ENCODE measurements at regions not wholly inside any gene's neighbourhood (a gene's known extent, or its start where the extent isn't known, plus 50 kb on each side); places are given as distances from the start of the nearest gene placed in this dataset.

DNA sequence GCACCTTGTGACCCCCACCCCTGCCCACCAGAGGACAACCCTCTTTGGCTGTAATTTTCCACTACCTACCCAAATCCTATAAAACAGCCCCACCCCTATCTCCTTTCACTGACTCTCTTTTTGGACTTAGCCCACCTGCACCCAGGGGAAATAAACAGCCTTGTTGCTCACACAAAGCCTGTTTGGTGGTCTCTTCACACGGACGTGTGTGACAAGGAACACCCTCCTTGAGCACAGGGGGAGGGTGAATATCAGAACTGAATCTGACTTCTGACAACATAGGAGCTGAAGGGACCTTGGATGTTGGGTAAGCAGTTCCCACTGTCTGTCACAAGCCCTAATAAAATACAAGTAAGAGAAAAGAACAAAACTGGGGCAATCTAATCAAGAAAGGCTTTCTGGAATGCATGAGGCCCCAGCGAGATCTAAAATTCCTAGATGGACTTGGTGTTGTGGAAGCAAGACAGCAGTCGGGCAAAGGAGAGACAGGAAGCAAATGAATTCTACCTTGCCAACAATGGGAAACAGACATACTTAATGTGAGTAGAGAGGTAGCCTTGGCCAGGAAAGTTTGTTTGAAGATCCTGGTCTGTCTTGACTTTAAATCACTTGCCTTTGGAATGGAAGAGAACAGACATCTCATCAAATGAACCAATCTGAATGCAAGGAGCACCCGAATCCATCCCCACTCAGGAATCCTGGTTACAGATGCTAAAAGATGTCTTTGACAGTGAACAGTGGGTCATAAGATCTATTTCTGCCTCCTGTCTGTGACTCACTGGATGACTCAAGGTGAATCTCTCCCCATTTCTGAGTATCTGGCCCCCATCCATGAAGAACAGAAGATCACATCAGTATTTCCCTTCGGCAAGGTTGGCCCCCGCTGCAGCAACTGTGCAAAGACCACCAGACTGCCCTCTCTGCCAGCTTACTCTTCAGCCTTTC, 53.3 kb downstream of the OLFML3 start:
- TF ChIP-seq, protein P1, sequence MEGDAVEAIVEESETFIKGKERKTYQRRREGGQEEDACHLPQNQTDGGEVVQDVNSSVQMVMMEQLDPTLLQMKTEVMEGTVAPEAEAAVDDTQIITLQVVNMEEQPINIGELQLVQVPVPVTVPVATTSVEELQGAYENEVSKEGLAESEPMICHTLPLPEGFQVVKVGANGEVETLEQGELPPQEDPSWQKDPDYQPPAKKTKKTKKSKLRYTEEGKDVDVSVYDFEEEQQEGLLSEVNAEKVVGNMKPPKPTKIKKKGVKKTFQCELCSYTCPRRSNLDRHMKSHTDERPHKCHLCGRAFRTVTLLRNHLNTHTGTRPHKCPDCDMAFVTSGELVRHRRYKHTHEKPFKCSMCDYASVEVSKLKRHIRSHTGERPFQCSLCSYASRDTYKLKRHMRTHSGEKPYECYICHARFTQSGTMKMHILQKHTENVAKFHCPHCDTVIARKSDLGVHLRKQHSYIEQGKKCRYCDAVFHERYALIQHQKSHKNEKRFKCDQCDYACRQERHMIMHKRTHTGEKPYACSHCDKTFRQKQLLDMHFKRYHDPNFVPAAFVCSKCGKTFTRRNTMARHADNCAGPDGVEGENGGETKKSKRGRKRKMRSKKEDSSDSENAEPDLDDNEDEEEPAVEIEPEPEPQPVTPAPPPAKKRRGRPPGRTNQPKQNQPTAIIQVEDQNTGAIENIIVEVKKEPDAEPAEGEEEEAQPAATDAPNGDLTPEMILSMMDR (IDR thresholded peaks at IDR 0.05), result no peak
- no peak for TF ChIP-seq EP300 (IDR thresholded peaks at IDR 0.05)
- TF ChIP-seq POLR2AphosphoS5 (IDR thresholded peaks at IDR 0.05), result no peak
- no peak for TF ChIP-seq POLR2A (IDR thresholded peaks at IDR 0.05)
